ENCODE measurements at regions not wholly inside any gene's neighbourhood (a gene's known extent, or its start where the extent isn't known, plus 50 kb on each side); places are given as distances from the start of the nearest gene placed in this dataset.

DNA sequence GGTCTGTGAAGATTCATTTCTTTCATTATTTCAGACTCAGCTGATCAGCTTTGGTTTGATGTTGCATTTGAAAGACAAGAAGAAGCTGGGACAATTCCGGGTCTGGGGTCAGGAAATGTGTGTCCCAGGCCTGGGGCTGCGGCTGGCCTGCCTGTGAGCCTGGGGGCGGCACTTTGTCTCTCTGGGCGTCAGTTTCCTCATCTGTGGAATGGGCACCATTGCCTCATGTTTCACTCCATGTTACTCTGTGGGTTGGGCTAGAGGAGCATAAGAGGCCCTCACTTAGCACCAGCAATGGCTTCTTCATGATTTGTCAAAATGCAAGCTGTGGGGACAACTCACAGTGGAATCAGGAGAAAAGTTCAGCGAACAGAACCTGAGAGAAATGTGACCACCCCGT lies 570.1 kb downstream of the VRK1 start:
- H3K27ac ChIP-seq (ENCODE audit: low read depth in 1 of 3, low read length in 2 of 3): no peak overlapping the region
- H3K9me3 ChIP-seq (ENCODE audit: control insufficient read depth in 2 of 2, insufficient read depth in 1 of 2, low read depth in 1 of 2, low read length in 1 of 2): no peaks in the 10 kb centered on the region
- no peak for DNase-seq
- H3K4me1 ChIP-seq (ENCODE audit: control insufficient read depth in 3 of 3, insufficient read depth in 2 of 3, low read depth in 1 of 3, low read length in 2 of 3): no peaks in the 10 kb centered on the region
- no peaks in the 10 kb centered on the region for H3K27me3 ChIP-seq (ENCODE audit: control insufficient read depth in 3 of 3, insufficient read depth in 3 of 3, low read length in 3 of 3)
- WGBS, 3 donors: 72 to 84% (median 83%) methylated on average over 6 of the region's 6 CpGs
- H3K36me3 ChIP-seq (ENCODE audit: control insufficient read depth in 3 of 3, insufficient read depth in 2 of 3, low read depth in 1 of 3, low read length in 3 of 3): no peaks in the 10 kb centered on the region
- no peak for FAIRE-seq
- H3K4me3 ChIP-seq (ENCODE audit: low read depth in 1 of 3, low read length in 3 of 3): no peak overlapping the region

- no peaks in the 10 kb centered on the region for H3K9me3 ChIP-seq (ENCODE audit: control insufficient read depth in 2 of 2, insufficient read depth in 1 of 2, low read depth in 1 of 2, low read length in 1 of 2)
- no peak overlapping the region for H3K4me3 ChIP-seq (ENCODE audit: low read depth in 1 of 3, low read length in 3 of 3)
- 68 to 74% (median 71%) methylated on average over 7 of the region's 7 CpGs for WGBS, 3 donors
- no peak for FAIRE-seq
- no peak overlapping the region for H3K27ac ChIP-seq (ENCODE audit: low read depth in 1 of 3, low read length in 2 of 3)
- H3K27me3 ChIP-seq (ENCODE audit: control insufficient read depth in 3 of 3, insufficient read depth in 3 of 3, low read length in 3 of 3): no peaks in the 10 kb centered on the region
- H3K36me3 ChIP-seq (ENCODE audit: control insufficient read depth in 3 of 3, insufficient read depth in 2 of 3, low read depth in 1 of 3, low read length in 3 of 3): no peaks in the 10 kb centered on the region
- no peak for DNase-seq
- no peaks in the 10 kb centered on the region for H3K4me1 ChIP-seq (ENCODE audit: control insufficient read depth in 3 of 3, insufficient read depth in 2 of 3, low read depth in 1 of 3, low read length in 2 of 3)
Observed at GRCh38 chr14:97368049-97368448, 570.9 kb downstream of the VRK1 start.

DNA sequence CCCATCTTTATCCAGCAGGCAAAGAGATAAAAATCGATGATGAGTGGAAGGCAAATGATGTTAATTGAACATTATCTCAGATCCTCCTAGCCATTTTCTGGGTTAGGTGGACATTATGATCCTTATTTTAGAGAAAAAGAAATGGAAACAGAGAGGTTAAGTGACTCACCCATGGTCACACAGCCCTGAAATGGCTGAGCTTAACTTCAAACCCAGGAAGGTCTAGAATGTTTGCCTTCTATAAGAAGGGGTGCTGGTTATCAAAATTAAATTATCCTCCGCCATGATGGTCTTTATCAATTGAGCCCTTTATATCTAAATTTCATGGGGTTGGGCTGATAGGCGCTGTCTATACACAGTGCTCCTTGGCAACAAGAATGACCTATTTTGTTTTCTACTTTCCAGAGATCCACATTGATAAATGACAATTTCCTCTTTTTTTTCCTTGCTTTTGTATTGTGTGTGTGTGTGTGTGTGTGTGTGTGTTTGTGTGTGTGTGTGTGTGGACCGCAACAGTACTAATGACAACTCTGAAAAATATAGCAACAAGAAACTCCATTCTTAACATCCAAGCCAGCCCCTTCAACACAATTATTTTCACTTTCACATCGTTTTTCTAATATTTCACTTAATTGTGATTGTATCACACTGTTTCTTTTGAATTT lies 571.9 kb downstream of the VRK1 start:
- Histone ChIP-seq H3K36me3 (ENCODE audit: control insufficient read depth in 3 of 3, insufficient read depth in 2 of 3, low read depth in 1 of 3, low read length in 3 of 3) (no peaks in the 10 kb centered on the region), H3K4me1 (ENCODE audit: control insufficient read depth in 3 of 3, insufficient read depth in 2 of 3, low read depth in 1 of 3, low read length in 2 of 3) (no peaks in the 10 kb centered on the region), H3K4me3 (ENCODE audit: low read depth in 1 of 3, low read length in 3 of 3) (no peak overlapping the region), H3K27ac (ENCODE audit: low read depth in 1 of 3, low read length in 2 of 3) (no peak overlapping the region), H3K27me3 (ENCODE audit: control insufficient read depth in 3 of 3, insufficient read depth in 3 of 3, low read length in 3 of 3) (no peaks in the 10 kb centered on the region), H3K9me3 (ENCODE audit: control insufficient read depth in 2 of 2, insufficient read depth in 1 of 2, low read depth in 1 of 2, low read length in 1 of 2) (no peaks in the 10 kb centered on the region)
- FAIRE-seq: no peak
- DNase-seq: no peak
- 67 to 76% (median 69%) methylated on average over 5 of the region's 5 CpGs for WGBS, 3 donors

DNA sequence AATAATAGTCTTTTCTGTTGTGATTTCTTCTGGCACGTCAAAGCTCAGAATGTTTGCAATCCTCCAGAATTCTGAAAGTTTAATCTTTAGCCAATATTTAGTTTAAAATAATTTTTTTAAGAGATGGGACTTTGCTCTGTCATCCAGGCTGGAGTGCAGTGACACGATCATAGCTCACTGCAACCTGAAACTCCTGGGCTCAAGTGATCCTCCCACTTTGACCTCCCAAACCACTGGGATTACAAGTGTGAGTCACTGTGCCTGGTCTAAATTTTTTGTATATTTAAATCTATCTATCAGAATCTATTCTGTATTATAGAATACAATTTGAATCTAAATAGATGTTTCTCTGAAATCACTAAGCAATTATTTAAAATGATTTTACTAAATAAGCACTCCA lies 572.7 kb downstream of the VRK1 start:
- Histone ChIP-seq H3K4me1 (ENCODE audit: control insufficient read depth in 3 of 3, insufficient read depth in 2 of 3, low read depth in 1 of 3, low read length in 2 of 3) (no peaks in the 10 kb centered on the region), H3K27me3 (ENCODE audit: control insufficient read depth in 3 of 3, insufficient read depth in 3 of 3, low read length in 3 of 3) (no peaks in the 10 kb centered on the region), H3K4me3 (ENCODE audit: low read depth in 1 of 3, low read length in 3 of 3) (no peak overlapping the region), H3K27ac (ENCODE audit: low read depth in 1 of 3, low read length in 2 of 3) (no peak overlapping the region), H3K9me3 (ENCODE audit: control insufficient read depth in 2 of 2, insufficient read depth in 1 of 2, low read depth in 1 of 2, low read length in 1 of 2) (no peaks in the 10 kb centered on the region), H3K36me3 (ENCODE audit: control insufficient read depth in 3 of 3, insufficient read depth in 2 of 3, low read depth in 1 of 3, low read length in 3 of 3) (no peaks in the 10 kb centered on the region)
- 12 to 50% (median 29%) methylated on average over 2 of the region's 2 CpGs for WGBS, 3 donors
- no peak for DNase-seq
- FAIRE-seq: no peak

GRCh38 chr14:97376310-97376709 lies 579.1 kb downstream of the VRK1 start:
- 65 to 83% (median 78%) methylated on average over 3 of the region's 3 CpGs for WGBS, 3 donors
- FAIRE-seq (no peak), DNase-seq (no peak)
- Histone ChIP-seq H3K27ac (ENCODE audit: low read depth in 1 of 3, low read length in 2 of 3) (no peak overlapping the region), H3K36me3 (ENCODE audit: control insufficient read depth in 3 of 3, insufficient read depth in 2 of 3, low read depth in 1 of 3, low read length in 3 of 3) (no peaks in the 10 kb centered on the region), H3K4me3 (ENCODE audit: low read depth in 1 of 3, low read length in 3 of 3) (no peak overlapping the region), H3K9me3 (ENCODE audit: control insufficient read depth in 2 of 2, insufficient read depth in 1 of 2, low read depth in 1 of 2, low read length in 1 of 2) (peaks cover 0 to 3% of the 10 kb centered on the region in 2 donors), H3K27me3 (ENCODE audit: control insufficient read depth in 3 of 3, insufficient read depth in 3 of 3, low read length in 3 of 3) (peaks cover 0 to 4% (median 0%) of the 10 kb centered on the region in 3 donors), H3K4me1 (ENCODE audit: control insufficient read depth in 3 of 3, insufficient read depth in 2 of 3, low read depth in 1 of 3, low read length in 2 of 3) (no peaks in the 10 kb centered on the region)

- Histone ChIP-seq H3K9me3 (ENCODE audit: control insufficient read depth in 2 of 2, insufficient read depth in 1 of 2, low read depth in 1 of 2, low read length in 1 of 2) (peaks cover 0 to 4% of the 10 kb centered on the region in 2 donors), H3K4me3 (ENCODE audit: low read depth in 1 of 3, low read length in 3 of 3) (no peak overlapping the region), H3K4me1 (ENCODE audit: control insufficient read depth in 3 of 3, insufficient read depth in 2 of 3, low read depth in 1 of 3, low read length in 2 of 3) (no peaks in the 10 kb centered on the region), H3K36me3 (ENCODE audit: control insufficient read depth in 3 of 3, insufficient read depth in 2 of 3, low read depth in 1 of 3, low read length in 3 of 3) (no peaks in the 10 kb centered on the region), H3K27ac (ENCODE audit: low read depth in 1 of 3, low read length in 2 of 3) (no peak overlapping the region), H3K27me3 (ENCODE audit: control insufficient read depth in 3 of 3, insufficient read depth in 3 of 3, low read length in 3 of 3) (peaks cover 0 to 4% (median 0%) of the 10 kb centered on the region in 3 donors)
- 45 to 67% (median 48%) methylated on average over 5 of the region's 5 CpGs for whole genome bisulfite sequencing, 3 donors
- FAIRE-seq (no peak), DNase-seq (no peak)
Observed at GRCh38 chr14:97377550-97377949, 580.4 kb downstream of the VRK1 start.

DNA sequence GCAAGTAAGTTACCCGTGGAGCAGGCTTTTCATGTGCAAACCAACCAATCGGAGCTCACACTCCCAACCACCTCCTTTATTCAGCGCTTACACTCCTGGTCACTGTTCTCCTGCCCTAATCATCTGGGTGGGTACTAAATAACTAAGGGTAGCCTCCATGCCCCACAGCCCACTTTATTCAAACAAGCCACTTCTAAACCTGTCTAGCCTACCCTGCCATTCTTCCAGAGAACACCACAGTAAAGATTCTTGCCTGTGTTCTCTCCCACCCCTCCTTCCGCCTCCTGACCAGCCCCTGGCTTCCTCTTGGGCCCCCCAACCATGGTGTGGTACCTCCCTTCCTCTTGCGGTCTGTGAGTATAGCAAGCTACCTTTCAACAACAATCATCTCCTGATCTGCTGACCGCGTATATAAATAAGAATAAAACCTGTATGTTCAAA lies 581.9 kb downstream of the VRK1 start:
- 41 to 49% (median 46%) methylated on average over 7 of the region's 7 CpGs for WGBS, 3 donors
- DNase-seq (peak in 1 of 2 donors; percentile 13), FAIRE-seq (no peak)
- Histone ChIP-seq H3K27ac (ENCODE audit: low read depth in 1 of 3, low read length in 2 of 3) (no peak overlapping the region), H3K4me3 (ENCODE audit: low read depth in 1 of 3, low read length in 3 of 3) (no peak overlapping the region), H3K27me3 (ENCODE audit: control insufficient read depth in 3 of 3, insufficient read depth in 3 of 3, low read length in 3 of 3) (peaks cover 0 to 4% (median 0%) of the 10 kb centered on the region in 3 donors), H3K9me3 (ENCODE audit: control insufficient read depth in 2 of 2, insufficient read depth in 1 of 2, low read depth in 1 of 2, low read length in 1 of 2) (peaks cover 0 to 4% of the 10 kb centered on the region in 2 donors), H3K4me1 (ENCODE audit: control insufficient read depth in 3 of 3, insufficient read depth in 2 of 3, low read depth in 1 of 3, low read length in 2 of 3) (no peaks in the 10 kb centered on the region), H3K36me3 (ENCODE audit: control insufficient read depth in 3 of 3, insufficient read depth in 2 of 3, low read depth in 1 of 3, low read length in 3 of 3) (no peaks in the 10 kb centered on the region)

- Histone ChIP-seq H3K27me3 (ENCODE audit: control insufficient read depth in 3 of 3, insufficient read depth in 3 of 3, low read length in 3 of 3) (peaks cover 0 to 4% (median 0%) of the 10 kb centered on the region in 3 donors), H3K27ac (ENCODE audit: low read depth in 1 of 3, low read length in 2 of 3) (no peak overlapping the region), H3K4me1 (ENCODE audit: control insufficient read depth in 3 of 3, insufficient read depth in 2 of 3, low read depth in 1 of 3, low read length in 2 of 3) (no peaks in the 10 kb centered on the region), H3K36me3 (ENCODE audit: control insufficient read depth in 3 of 3, insufficient read depth in 2 of 3, low read depth in 1 of 3, low read length in 3 of 3) (no peaks in the 10 kb centered on the region), H3K9me3 (ENCODE audit: control insufficient read depth in 2 of 2, insufficient read depth in 1 of 2, low read depth in 1 of 2, low read length in 1 of 2) (peaks cover 0 to 4% of the 10 kb centered on the region in 2 donors), H3K4me3 (ENCODE audit: low read depth in 1 of 3, low read length in 3 of 3) (no peak overlapping the region)
- WGBS, 3 donors: 71 to 86% (median 82%) methylated on average over 7 of the region's 7 CpGs
- FAIRE-seq (no peak), DNase-seq (no peak)
Observed at GRCh38 chr14:97380539-97380941, 583.4 kb downstream of the VRK1 start.

- Histone ChIP-seq H3K9me3 (ENCODE audit: control insufficient read depth in 2 of 2, insufficient read depth in 1 of 2, low read depth in 1 of 2, low read length in 1 of 2) (peaks cover 0 to 4% of the 10 kb centered on the region in 2 donors), H3K4me1 (ENCODE audit: control insufficient read depth in 3 of 3, insufficient read depth in 2 of 3, low read depth in 1 of 3, low read length in 2 of 3) (no peaks in the 10 kb centered on the region), H3K27me3 (ENCODE audit: control insufficient read depth in 3 of 3, insufficient read depth in 3 of 3, low read length in 3 of 3) (peaks cover 0 to 4% (median 0%) of the 10 kb centered on the region in 3 donors), H3K27ac (ENCODE audit: low read depth in 1 of 3, low read length in 2 of 3) (no peak overlapping the region), H3K4me3 (ENCODE audit: low read depth in 1 of 3, low read length in 3 of 3) (no peak overlapping the region), H3K36me3 (ENCODE audit: control insufficient read depth in 3 of 3, insufficient read depth in 2 of 3, low read depth in 1 of 3, low read length in 3 of 3) (no peaks in the 10 kb centered on the region)
- FAIRE-seq (no peak), DNase-seq (no peak)
- 67 to 79% (median 68%) methylated on average over 1 of the region's 1 CpG for WGBS, 3 donors
Observed at GRCh38 chr14:97381309-97381708, 584.1 kb downstream of the VRK1 start.
